HepG2 (cell line): ENCODE measurements at regions not wholly inside any gene's neighbourhood (a gene's known extent, or its start where the extent isn't known, plus 50 kb on each side); places are given as distances from the start of the nearest gene placed in this dataset.
A peak's percentile ranks its signal among the peaks of the same experiment; 100 is the strongest.

Source experiments
- ATAC-seq: fragments of 200-7000 bp; cut with Tn5 transposase; 3 replicates; pipeline ENCODE4 v1.9.1; 2020; ENCODE audit warnings: mild to moderate bottlenecking, moderate library complexity
- BruUV-seq: library from RNA; stranded (reverse); fragments of 400-500 nt; replicated peaks from 2 replicates; lab custom pipeline; 2021; lab: Mats Ljungman, UMichigan
- CTCF ChIA-PET: fragments of 300-600 bp; formaldehyde crosslinking; extraction: SDS; loops from one replicate; lab custom pipeline; 2021; ENCODE audit warnings: low total read pairs, inconsistent platforms, low intra/inter-chr PET ratio; lab: Yijun Ruan, JAX
- POLR2A ChIA-PET: fragments of 350-600 bp; sonication (Branson Sonifier 250); formaldehyde crosslinking; loops from one replicate; lab custom pipeline; 2020; ENCODE audit warnings: antibody characterized with exemption, inconsistent platforms; lab: Yijun Ruan, JAX
- DNase-seq: peaks from one replicate; pipeline ENCODE4 v3.0.0-alpha.2; 2015; ENCODE audit warnings: low spot score
- FAIRE-seq: peaks from 3 replicates; lab custom pipeline; 2011; peaks lifted over from hg19 to GRCh38; lab: Jason Lieb, UNC
- H2AFZ ChIP-seq: one replicate; pipeline ENCODE4 v1.6.1; 2011; ENCODE audit warnings: low read length, inconsistent platforms
- H3K27ac ChIP-seq: fragments of 300-600 bp; 3 replicates; pipeline ENCODE4 v1.8.0; 2011; ENCODE audit warnings: mixed run types, mild to moderate bottlenecking, mixed read lengths, low read length, inconsistent platforms; ENCODE audit not compliant: insufficient read depth; ENCODE audit errors: extremely low read length
- H3K27me3 ChIP-seq, 2 experiments: fragments of 200-600 bp in 1 of 2; 2 replicates in 1 of 2; 3 replicates in 1 of 2; pipeline versions ENCODE4 v1.6.0 to v1.8.0; 2011; ENCODE audit warnings: low read length in 2 of 2, mild to moderate bottlenecking in 2 of 2, moderate library complexity in 2 of 2, inconsistent platforms in 1 of 2; ENCODE audit not compliant: insufficient read depth in 2 of 2, control insufficient read depth in 1 of 2
- H3K36me3 ChIP-seq, 2 experiments: fragments of 200-600 bp in 1 of 2; replicated peaks in 1 of 2; 2 replicates in 1 of 2; 3 replicates in 1 of 2; pipeline versions ENCODE4 v1.5.1 to v1.8.0; 2011; ENCODE audit warnings: low read length in 2 of 2, inconsistent platforms in 1 of 2; ENCODE audit not compliant: insufficient read depth in 2 of 2, control insufficient read depth in 1 of 2
- H3K4me1 ChIP-seq: 2 replicates; pipeline ENCODE4 v1.5.1; 2012; ENCODE audit warnings: low read length, inconsistent platforms; ENCODE audit not compliant: insufficient read depth
- H3K4me2 ChIP-seq: 2 replicates; pipeline ENCODE4 v1.6.0; 2011; ENCODE audit warnings: low read depth, low read length, inconsistent platforms
- H3K4me3 ChIP-seq, 3 experiments: fragments of 200-600 bp in 1 of 3; sonication (generic), shearing (Covaris generic) in 1 of 3; replicated peaks in 1 of 3; 2 replicates each; pipeline ENCODE4 v1.5.1; 2011 to 2016; ENCODE audit warnings: low read length in 3 of 3, inconsistent platforms in 2 of 3, low read depth in 2 of 3, mild to moderate bottlenecking in 2 of 3, control low read depth in 1 of 3, mixed read lengths in 1 of 3; ENCODE audit not compliant: insufficient read depth in 1 of 3
- H3K79me2 ChIP-seq: one replicate; pipeline ENCODE4 v1.6.1; 2011; ENCODE audit warnings: low read length, inconsistent platforms; ENCODE audit not compliant: insufficient read depth
- H3K9ac ChIP-seq: 2 replicates; pipeline ENCODE4 v1.6.0; 2011; ENCODE audit warnings: mild to moderate bottlenecking, low read depth, low read length, inconsistent platforms; ENCODE audit not compliant: insufficient read depth
- H3K9me3 ChIP-seq: 2 replicates; pipeline ENCODE4 v1.5.1; 2012; ENCODE audit warnings: mild to moderate bottlenecking, low read length
- H4K20me1 ChIP-seq: 2 replicates; pipeline ENCODE4 v1.6.0; 2011; ENCODE audit warnings: inconsistent platforms, mild to moderate bottlenecking, low read length, moderate library complexity; ENCODE audit not compliant: insufficient read depth
- CEBPB ChIP-seq: IDR thresholded peaks from 2 replicates; pipeline ENCODE4 v1.6.1; 2011; ENCODE audit warnings: low read depth, low read length, improper control_type of control experiment, borderline replicate concordance
- THYN1 ChIP-seq: sonication (generic); formaldehyde crosslinking; IDR thresholded peaks from 2 replicates; pipeline ENCODE4 v1.8.1; 2023; ENCODE audit warnings: low read depth, mild to moderate bottlenecking, moderate library complexity, missing genetic modification reagents, borderline replicate concordance
- WGBS: methylation state at CpG from one replicate; pipeline ENCODE4 v1.1.6; 2017; ENCODE audit warnings: low lambda C conversion rate; 5-methylcytosine and 5-hydroxymethylcytosine counted together
- in situ Hi-C: cut with HindIII; loops from 2 replicates; pipeline ENCODE4 v1.10.0; 2017; ENCODE audit warnings: low pct_unique_long_range_greater_than_20kb; ENCODE audit not compliant: extremely low pct_ligation_motif_present
- intact Hi-C: fragments of 100-400 bp; cut with micrococcal nuclease; formaldehyde crosslinking; loops from one replicate; pipeline ENCODE4 v1.10.0; 2022; ENCODE audit not compliant: unreplicated experiment
- TF ChIP-seq, protein P1 (sequence below): sonication (generic); formaldehyde crosslinking; IDR thresholded peaks from 2 replicates; pipeline ENCODE4 v1.9.0; 2021; ENCODE audit warnings: missing genetic modification reagents, borderline replicate concordance

- no peak overlapping the region for H3K4me3 ChIP-seq
- DNase-seq (no peak), FAIRE-seq (no peak), ATAC-seq (no peak)
- BruUV-seq = no TSS peak
- intact Hi-C loops = no loop called here
- no peaks in the 10 kb centered on the region for H3K79me2 ChIP-seq
- ChIA-PET POLR2A (no interaction called here), CTCF (no interaction called here)
- WGBS = 7% methylated on average over 5 of the region's 5 CpGs
- H3K4me2 ChIP-seq = no peak overlapping the region
- H3K27me3 ChIP-seq = peaks cover 0 to 12% of the 10 kb centered on the region in 2 experiments; a peak in 3 of 5 replicates
- H4K20me1 ChIP-seq = no peaks in the 10 kb centered on the region
- no peak overlapping the region for H2AFZ ChIP-seq
- H3K36me3 ChIP-seq = no peaks in the 10 kb centered on the region
- peaks cover 9% of the 10 kb centered on the region; the same call in 1 of the 2 replicates for H3K4me1 ChIP-seq
- no peaks in the 10 kb centered on the region for H3K9me3 ChIP-seq
- TF ChIP-seq, protein P1, sequence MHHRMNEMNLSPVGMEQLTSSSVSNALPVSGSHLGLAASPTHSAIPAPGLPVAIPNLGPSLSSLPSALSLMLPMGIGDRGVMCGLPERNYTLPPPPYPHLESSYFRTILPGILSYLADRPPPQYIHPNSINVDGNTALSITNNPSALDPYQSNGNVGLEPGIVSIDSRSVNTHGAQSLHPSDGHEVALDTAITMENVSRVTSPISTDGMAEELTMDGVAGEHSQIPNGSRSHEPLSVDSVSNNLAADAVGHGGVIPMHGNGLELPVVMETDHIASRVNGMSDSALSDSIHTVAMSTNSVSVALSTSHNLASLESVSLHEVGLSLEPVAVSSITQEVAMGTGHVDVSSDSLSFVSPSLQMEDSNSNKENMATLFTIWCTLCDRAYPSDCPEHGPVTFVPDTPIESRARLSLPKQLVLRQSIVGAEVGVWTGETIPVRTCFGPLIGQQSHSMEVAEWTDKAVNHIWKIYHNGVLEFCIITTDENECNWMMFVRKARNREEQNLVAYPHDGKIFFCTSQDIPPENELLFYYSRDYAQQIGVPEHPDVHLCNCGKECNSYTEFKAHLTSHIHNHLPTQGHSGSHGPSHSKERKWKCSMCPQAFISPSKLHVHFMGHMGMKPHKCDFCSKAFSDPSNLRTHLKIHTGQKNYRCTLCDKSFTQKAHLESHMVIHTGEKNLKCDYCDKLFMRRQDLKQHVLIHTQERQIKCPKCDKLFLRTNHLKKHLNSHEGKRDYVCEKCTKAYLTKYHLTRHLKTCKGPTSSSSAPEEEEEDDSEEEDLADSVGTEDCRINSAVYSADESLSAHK (CRISPR knock-in tag) = no peak
- in situ Hi-C loops = loop anchor here (5.0 kb wide), 1 partner anchor 689 kb away; no protein-coding TSS in a partner anchor
- no peak overlapping the region for H3K27ac ChIP-seq
- H3K9ac ChIP-seq = no peak overlapping the region
Observed at GRCh38 chr17:65297916-65298315, 160.7 kb downstream of the RGS9 start.

DNA sequence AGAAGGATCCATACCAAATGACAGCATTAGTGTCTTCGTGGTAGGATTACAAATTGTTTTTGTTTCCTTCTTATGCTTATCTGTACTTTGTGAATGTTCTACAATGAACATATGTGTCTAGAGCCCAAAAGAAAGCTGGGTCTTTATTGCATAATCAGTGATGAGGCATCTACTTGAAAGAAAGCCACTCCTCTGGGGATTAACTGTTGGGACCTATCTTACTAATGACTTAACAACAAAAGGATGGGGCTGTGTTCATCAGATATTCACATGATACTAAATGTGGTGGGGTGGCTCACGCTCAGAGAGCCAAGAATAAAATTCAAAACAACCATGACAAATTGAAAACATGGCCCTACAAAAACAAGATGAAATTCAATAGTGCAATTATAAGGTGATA lies 160.2 kb downstream of the RGS9 start:
- ATAC-seq = no peak
- TF ChIP-seq THYN1 (CRISPR knock-in tag) (no peak), CEBPB (peak; percentile 52; the same call in 1 of the 2 replicates)
- Histone ChIP-seq H3K9ac (no peak overlapping the region), H3K4me2 (no peak overlapping the region), H3K79me2 (no peaks in the 10 kb centered on the region), H4K20me1 (no peaks in the 10 kb centered on the region), H3K36me3 (no peaks in the 10 kb centered on the region), H3K9me3 (no peaks in the 10 kb centered on the region), H3K27me3 (peaks cover 0 to 15% of the 10 kb centered on the region in 2 experiments; a peak in 3 of 5 replicates), H3K4me3 (no peak overlapping the region), H3K27ac (no peak overlapping the region), H3K4me1 (peaks cover 9% of the 10 kb centered on the region; the same call in 1 of the 2 replicates), H2AFZ (no peak overlapping the region)
- no peak for FAIRE-seq
- 29% methylated on average over 2 of the region's 2 CpGs for WGBS
- ChIA-PET POLR2A (no interaction called here), CTCF (interaction anchor here (1.1 kb wide), 1 partner anchor 691 kb away, joined by 3 read pairs; no protein-coding TSS in a partner anchor)
- DNase-seq = no peak
- in situ Hi-C loops = loop anchor here (5.0 kb wide), 1 partner anchor 690 kb away; no protein-coding TSS in a partner anchor
- intact Hi-C loops = no loop called here
- BruUV-seq = no TSS peak
